Right lobe of liver (tissue), 6 donors: ENCODE measurements at regions not wholly inside any gene's neighbourhood (a gene's known extent, or its start where the extent isn't known, plus 50 kb on each side); places are given as distances from the start of the nearest gene placed in this dataset.

ENCODE experiments used
- ATAC-seq, 4 donors: fragments of 200-7000 bp; cut with Tn5 transposase; one replicate each; pipeline ENCODE4 v1.9.1; 2020; ENCODE audit warnings: mild to moderate bottlenecking in 4 of 4, moderate library complexity in 4 of 4
- DNase-seq, 3 donors: peaks; one replicate each; pipeline ENCODE4 v3.0.0-alpha.2; 2020
- H3K27ac ChIP-seq, 3 donors: fragments of 200-600 bp; one replicate each; pipeline ENCODE4 v1.8.0; 2022
- H3K27me3 ChIP-seq, 2 donors: fragments of 200-600 bp; one replicate each; pipeline ENCODE4 v1.8.0; 2022
- H3K36me3 ChIP-seq, 4 donors: fragments of 200-600 bp; sonication (generic) in 1 of 4; one replicate each; pipeline versions ENCODE4 v1.5.1 to v1.8.0; 2017 to 2022; ENCODE audit warnings: control low read depth in 1 of 4
- H3K4me1 ChIP-seq, 4 donors: fragments of 200-600 bp; sonication (generic) in 1 of 4; one replicate each; pipeline versions ENCODE4 v1.5.1 to v1.8.0; 2017 to 2022; ENCODE audit warnings: control low read depth in 1 of 4
- H3K4me3 ChIP-seq, 3 donors: fragments of 200-600 bp; one replicate each; pipeline ENCODE4 v1.8.0; 2022
- H3K9me3 ChIP-seq, 4 donors: fragments of 200-600 bp; sonication (generic) in 1 of 4; one replicate each; pipeline versions ENCODE4 v1.5.1 to v1.8.0; 2017 to 2022; ENCODE audit warnings: control low read depth in 1 of 4
- CTCF ChIP-seq, 4 donors: fragments of 200-600 bp in 3 of 4; fragments of 450-650 bp in 1 of 4; IDR thresholded peaks; one replicate each; pipeline versions ENCODE4 v1.5.1 to v1.8.0; 2016 to 2022; ENCODE audit warnings: antibody characterized with exemption in 4 of 4, mild to moderate bottlenecking in 2 of 4
- POLR2A ChIP-seq: fragments of 450-650 bp; IDR thresholded peaks from one replicate; pipeline ENCODE4 v1.6.1; 2017; ENCODE audit warnings: antibody characterized with exemption, mild to moderate bottlenecking
- WGBS: methylation state at CpG from one replicate; pipeline ENCODE4 v1.1.6; 2018; ENCODE audit warnings: low coverage, low lambda C conversion rate; ENCODE audit not compliant: insufficient coverage; ENCODE audit errors: missing lambda C conversion rate; 5-methylcytosine and 5-hydroxymethylcytosine counted together
- intact Hi-C, 2 donors: fragments of 100-400 bp; cut with DNase I; formaldehyde crosslinking; loops; one replicate each; pipeline versions ENCODE4 v1.11.2 to v1.14.1; 2022
- donor health status: DM: no; HTN: yes; CAD: no.
- donor health status: DM: no; HTN: no; CAD: no.
- donor health status: DM: no; HTN: no; CAD: no.
- donor health status: DM: no; HTN: yes; CAD: no.
- donor health status: DM: no; HTN: yes; CAD: no.

GRCh38 chr2:42881732-42882131, 89.3 kb upstream of the HAAO start:
- H3K27me3 ChIP-seq, result no peaks in the 10 kb centered on the region
- H3K4me3 ChIP-seq, result no peak overlapping the region
- 75% methylated on average over 1 of the region's 1 CpG for WGBS
- H3K36me3 ChIP-seq, result no peaks in the 10 kb centered on the region
- H3K9me3 ChIP-seq, result no peaks in the 10 kb centered on the region
- H3K4me1 ChIP-seq, result no peaks in the 10 kb centered on the region
- ATAC-seq (peak in 1 of 4 donors; percentile 28), DNase-seq (no peak)
- TF ChIP-seq CTCF (IDR thresholded peaks at IDR 0.05) (no peak), POLR2A (no peak)
- intact Hi-C loops, result no loop called here
- H3K27ac ChIP-seq, result no peak overlapping the region

- no peak overlapping the region for H3K27ac ChIP-seq
- no peaks in the 10 kb centered on the region for H3K4me1 ChIP-seq
- intact Hi-C loops, result no loop called here
- TF ChIP-seq POLR2A, result no peak
- TF ChIP-seq CTCF (IDR thresholded peaks at IDR 0.05), result no peak
- H3K4me3 ChIP-seq, result no peak overlapping the region
- no peaks in the 10 kb centered on the region for H3K9me3 ChIP-seq
- DNase-seq (no peak), ATAC-seq (no peak)
- no peaks in the 10 kb centered on the region for H3K27me3 ChIP-seq
- H3K36me3 ChIP-seq, result no peaks in the 10 kb centered on the region
- WGBS, result 83% methylated on average over 5 of the region's 9 CpGs
Measured at GRCh38 chr2:42880738-42881690, 88.6 kb upstream of the HAAO start.

DNA sequence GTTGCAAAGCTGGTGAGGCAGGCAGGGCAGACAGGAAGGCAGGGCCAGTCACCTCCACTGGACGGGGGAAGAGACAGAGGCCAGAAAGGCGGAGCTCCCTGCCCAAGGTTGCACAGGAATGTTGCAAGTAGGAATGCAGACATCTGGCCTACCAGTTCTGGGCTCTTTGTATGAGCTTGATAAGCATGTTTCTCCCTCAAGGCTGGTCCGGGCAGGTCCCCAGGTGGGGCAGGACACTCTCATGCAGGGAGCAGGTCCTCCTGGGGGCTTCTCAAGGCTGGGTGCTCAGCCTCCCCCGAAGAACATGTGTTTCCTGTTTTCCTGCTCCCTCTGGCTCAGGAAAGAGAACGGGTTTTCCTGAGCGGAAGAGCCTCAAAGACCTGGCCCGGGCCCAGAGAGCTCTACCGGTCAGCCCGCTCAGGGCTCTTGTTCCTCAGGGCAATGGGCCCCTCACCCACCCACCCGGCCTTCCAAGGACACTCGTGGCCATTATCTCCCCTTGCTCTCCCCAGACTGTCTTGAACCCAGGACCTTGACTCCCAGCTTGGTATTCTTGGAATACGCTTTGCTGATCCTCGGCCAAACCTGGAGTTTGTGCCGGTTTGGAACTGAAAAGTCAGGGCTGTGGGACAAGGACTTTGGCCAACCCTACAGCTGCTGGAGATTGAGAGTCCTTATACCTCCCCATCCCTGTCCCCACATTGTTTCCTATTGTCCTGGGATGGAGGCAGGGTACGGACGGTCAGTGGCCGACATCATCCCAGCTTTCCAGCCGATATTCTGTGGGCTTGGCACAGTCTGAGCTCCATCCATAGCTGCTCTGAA, 87.7 kb upstream of the HAAO start:
- DNase-seq (peak in 1 of 3 donors; percentile 58), ATAC-seq (peak; percentile 61 to 74 (median 68))
- 77% methylated on average over 6 of the region's 18 CpGs for WGBS
- intact Hi-C loops, result no loop called here
- H3K27ac ChIP-seq, result no peak overlapping the region
- H3K4me3 ChIP-seq, result no peak overlapping the region
- no peaks in the 10 kb centered on the region for H3K27me3 ChIP-seq
- H3K36me3 ChIP-seq, result no peaks in the 10 kb centered on the region
- H3K9me3 ChIP-seq, result no peaks in the 10 kb centered on the region
- no peak for TF ChIP-seq CTCF (IDR thresholded peaks at IDR 0.05)
- no peak for TF ChIP-seq POLR2A
- H3K4me1 ChIP-seq, result no peaks in the 10 kb centered on the region

DNA sequence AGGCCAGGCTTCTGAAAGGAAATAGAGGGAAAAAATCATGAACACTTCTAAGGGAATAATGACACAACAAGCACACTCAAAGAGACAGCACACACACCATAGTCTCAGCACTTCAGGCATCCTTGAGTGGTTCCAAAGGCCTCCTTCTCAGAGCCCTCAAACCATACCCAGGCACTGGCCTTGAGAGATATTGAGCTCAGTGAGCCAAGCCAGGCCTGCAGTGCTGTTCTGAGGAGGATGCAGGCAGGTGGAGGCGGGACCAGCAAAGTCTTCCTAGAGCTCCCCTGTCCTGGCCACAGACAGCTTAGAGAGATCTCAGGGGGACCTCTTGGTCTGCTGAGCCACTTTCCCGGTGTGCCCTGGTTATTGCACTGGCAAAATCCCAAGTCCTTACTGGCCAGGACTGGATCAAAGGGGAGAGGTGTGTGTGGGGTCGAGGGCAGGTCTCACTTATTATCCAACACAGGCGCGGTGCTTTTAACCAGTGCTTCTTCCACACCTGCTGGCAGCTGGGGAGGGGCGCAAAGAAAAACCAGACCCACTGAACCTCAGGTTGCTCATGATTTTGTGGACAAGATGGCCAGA, 86.8 kb upstream of the HAAO start:
- intact Hi-C loops, result no loop called here
- H3K36me3 ChIP-seq, result no peaks in the 10 kb centered on the region
- TF ChIP-seq CTCF (IDR thresholded peaks at IDR 0.05) (no peak), POLR2A (no peak)
- H3K4me1 ChIP-seq, result no peaks in the 10 kb centered on the region
- DNase-seq, result no peak
- no peak for ATAC-seq
- WGBS, result 62% methylated on average over 5 of the region's 6 CpGs
- peak overlapping the region in 1 of 3 donors; percentile 22 for H3K27ac ChIP-seq
- H3K9me3 ChIP-seq, result no peaks in the 10 kb centered on the region
- no peaks in the 10 kb centered on the region for H3K27me3 ChIP-seq
- no peak overlapping the region for H3K4me3 ChIP-seq
